ENCODE measurements at regions not wholly inside any gene's neighbourhood (a gene's known extent, or its start where the extent isn't known, plus 50 kb on each side); places are given as distances from the start of the nearest gene placed in this dataset.
"Not testable (repeated sequence)": the region's sequence is repeated elsewhere in the genome, so short reads cannot be mapped to it uniquely, and the experiment has no call there.

DNA sequence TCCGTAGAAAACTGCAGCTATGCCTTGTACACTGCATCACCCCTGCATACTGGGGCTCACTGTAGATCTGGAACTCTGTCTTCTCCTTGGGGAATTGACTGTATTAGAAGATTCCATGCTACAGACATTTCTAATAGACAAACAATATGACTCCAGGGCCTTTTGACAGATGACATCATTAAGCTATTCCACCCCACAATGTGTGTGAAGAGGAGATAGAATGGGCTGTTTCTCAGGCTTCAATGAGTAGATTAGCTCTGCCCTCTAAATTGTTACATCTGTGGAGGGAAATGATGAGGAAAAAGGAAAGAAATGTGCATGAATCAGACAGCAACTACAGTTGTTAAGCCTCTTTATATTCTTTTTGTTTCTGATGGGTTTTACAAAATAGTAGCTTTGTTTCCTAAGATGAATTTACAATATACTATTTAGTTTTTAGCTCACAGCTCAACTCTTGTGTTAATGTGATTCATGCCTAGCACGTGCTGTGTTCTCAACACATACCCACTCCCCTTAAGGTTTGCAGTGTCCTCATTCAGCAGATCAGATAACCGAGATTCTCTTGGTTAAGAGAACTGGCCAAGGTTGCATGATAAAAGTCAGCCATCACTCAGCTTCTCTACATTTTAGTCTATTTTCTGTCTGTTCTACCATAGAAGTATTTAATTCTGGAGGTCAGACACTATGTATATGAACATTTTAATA is 281.6 kb upstream of the NBPF12 start:
- H3K4me3 ChIP-seq (ENCODE audit: low read depth, low read length, poor library complexity, severe bottlenecking); H3K4me2 ChIP-seq (ENCODE audit: low read length); intact Hi-C loops (cut with micrococcal nuclease; ENCODE audit: unreplicated experiment); H4K20me1 ChIP-seq (ENCODE audit: insufficient read depth, low read length); POLR2A ChIA-PET; H3K27ac ChIP-seq (ENCODE audit: low read depth, low read length, poor library complexity, severe bottlenecking); CTCF ChIA-PET (ENCODE audit: unreplicated experiment); DNase-seq (ENCODE audit: low spot score); H3K9me2 ChIP-seq (ENCODE audit: insufficient read depth, low read length); H3K9me3 ChIP-seq (ENCODE audit: low read length); BruUV-seq (replicated peaks); H3K36me3 ChIP-seq (ENCODE audit: insufficient read depth, low read length); H2AFZ ChIP-seq (ENCODE audit: low read length); H3K4me1 ChIP-seq (ENCODE audit: insufficient read depth, low read length, poor library complexity, severe bottlenecking); H3K79me2 ChIP-seq (ENCODE audit: insufficient read depth, low read depth, low read length): not testable (repeated sequence)

DNA sequence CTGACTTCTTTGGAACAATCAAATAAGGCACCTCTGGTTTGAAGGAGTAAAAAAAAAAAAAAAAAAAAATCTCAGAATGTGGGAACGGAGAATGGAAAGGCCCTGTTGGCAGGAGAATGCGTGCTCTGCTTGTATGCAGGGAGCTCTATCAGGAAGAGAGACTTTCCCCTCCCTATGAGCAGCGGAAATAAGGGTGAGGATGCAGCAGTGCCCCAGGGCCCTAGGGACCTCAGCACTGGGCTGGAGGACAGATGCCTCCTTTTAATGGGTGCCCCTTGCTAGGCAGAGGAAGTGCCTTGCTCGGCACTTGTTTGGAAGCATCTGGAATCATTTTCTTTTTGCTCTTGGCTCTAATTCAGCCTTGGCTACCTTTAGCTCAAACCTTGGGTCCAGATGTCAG is 283.4 kb upstream of the NBPF12 start:
- CTCF ChIA-PET (ENCODE audit: unreplicated experiment); H3K4me3 ChIP-seq (ENCODE audit: low read depth, low read length, poor library complexity, severe bottlenecking); H3K4me1 ChIP-seq (ENCODE audit: insufficient read depth, low read length, poor library complexity, severe bottlenecking); H3K4me2 ChIP-seq (ENCODE audit: low read length); H4K20me1 ChIP-seq (ENCODE audit: insufficient read depth, low read length); intact Hi-C loops (cut with micrococcal nuclease; ENCODE audit: unreplicated experiment); H2AFZ ChIP-seq (ENCODE audit: low read length); H3K79me2 ChIP-seq (ENCODE audit: insufficient read depth, low read depth, low read length); H3K27ac ChIP-seq (ENCODE audit: low read depth, low read length, poor library complexity, severe bottlenecking); H3K36me3 ChIP-seq (ENCODE audit: insufficient read depth, low read length); BruUV-seq (replicated peaks); H3K9me3 ChIP-seq (ENCODE audit: low read length); H3K9me2 ChIP-seq (ENCODE audit: insufficient read depth, low read length); POLR2A ChIA-PET; DNase-seq (ENCODE audit: low spot score): not testable (repeated sequence)

DNA sequence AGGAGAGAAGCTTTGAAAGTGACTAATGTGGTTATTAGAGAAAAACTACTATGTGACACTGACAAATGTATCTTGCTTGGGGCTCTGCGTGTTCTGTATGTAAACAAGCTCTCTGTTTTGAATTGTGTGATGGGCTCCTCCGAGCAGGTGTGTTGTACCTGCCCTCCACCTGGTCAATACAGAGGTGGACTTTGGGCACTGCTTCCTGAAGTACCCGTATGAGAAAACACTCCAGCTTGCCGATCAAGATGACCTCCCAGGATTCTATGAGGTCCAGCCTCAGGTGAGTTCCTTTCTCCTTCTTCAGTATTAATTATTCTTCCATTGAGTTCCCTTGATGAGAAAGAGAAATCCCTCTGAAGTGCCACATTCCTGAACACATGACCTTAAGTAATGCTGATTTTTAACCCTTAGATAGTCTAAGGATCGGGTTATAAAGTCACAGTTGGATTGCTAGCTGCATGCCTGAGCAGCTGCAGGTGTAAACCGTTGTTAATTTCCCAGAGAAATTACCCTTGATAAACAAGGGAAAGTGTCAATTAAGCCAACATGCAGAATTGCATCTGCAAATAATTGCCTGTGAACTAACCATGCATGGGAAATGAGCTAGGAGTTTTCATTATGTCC is 292.0 kb upstream of the NBPF12 start:
- H3K9me3 ChIP-seq (ENCODE audit: low read length); CTCF ChIA-PET (ENCODE audit: unreplicated experiment); DNase-seq (ENCODE audit: low spot score); H3K9me2 ChIP-seq (ENCODE audit: insufficient read depth, low read length); intact Hi-C loops (cut with micrococcal nuclease; ENCODE audit: unreplicated experiment); H3K4me1 ChIP-seq (ENCODE audit: insufficient read depth, low read length, poor library complexity, severe bottlenecking); H3K27ac ChIP-seq (ENCODE audit: low read depth, low read length, poor library complexity, severe bottlenecking); H3K4me2 ChIP-seq (ENCODE audit: low read length); H3K79me2 ChIP-seq (ENCODE audit: insufficient read depth, low read depth, low read length); H3K36me3 ChIP-seq (ENCODE audit: insufficient read depth, low read length); POLR2A ChIA-PET; H3K4me3 ChIP-seq (ENCODE audit: low read depth, low read length, poor library complexity, severe bottlenecking); H4K20me1 ChIP-seq (ENCODE audit: insufficient read depth, low read length); H2AFZ ChIP-seq (ENCODE audit: low read length); BruUV-seq (replicated peaks): not testable (repeated sequence)

GRCh38 chr1:146641534-146641933 is 296.6 kb upstream of the NBPF12 start:
- H3K4me1 ChIP-seq (ENCODE audit: insufficient read depth, low read length, poor library complexity, severe bottlenecking); H3K4me3 ChIP-seq (ENCODE audit: low read depth, low read length, poor library complexity, severe bottlenecking); H2AFZ ChIP-seq (ENCODE audit: low read length); H3K9me3 ChIP-seq (ENCODE audit: low read length); H3K79me2 ChIP-seq (ENCODE audit: insufficient read depth, low read depth, low read length); POLR2A ChIA-PET; H4K20me1 ChIP-seq (ENCODE audit: insufficient read depth, low read length); BruUV-seq (replicated peaks); H3K9me2 ChIP-seq (ENCODE audit: insufficient read depth, low read length); H3K27ac ChIP-seq (ENCODE audit: low read depth, low read length, poor library complexity, severe bottlenecking); CTCF ChIA-PET (ENCODE audit: unreplicated experiment); H3K36me3 ChIP-seq (ENCODE audit: insufficient read depth, low read length); DNase-seq (ENCODE audit: low spot score); H3K4me2 ChIP-seq (ENCODE audit: low read length); intact Hi-C loops (cut with micrococcal nuclease; ENCODE audit: unreplicated experiment): not testable (repeated sequence)

DNA sequence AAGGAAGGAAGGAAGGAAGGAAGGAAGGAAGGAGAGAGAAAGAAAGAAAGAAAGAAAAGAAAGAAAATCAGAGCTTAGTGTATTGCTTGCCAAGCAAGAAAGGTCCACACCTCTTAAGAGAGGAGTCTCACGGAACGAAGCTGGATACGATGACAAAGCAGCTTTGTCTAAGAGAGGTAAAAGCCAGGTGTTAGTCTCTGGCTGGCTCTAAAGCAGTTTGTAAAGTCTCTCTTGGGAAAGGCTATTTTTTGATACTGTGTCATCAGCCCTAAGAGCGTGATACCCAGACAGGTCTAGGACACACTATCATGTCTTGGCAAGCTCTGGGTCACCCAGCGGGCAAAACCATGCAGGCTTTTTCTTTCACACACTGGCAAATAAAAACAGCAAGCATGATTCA is 297.5 kb upstream of the NBPF12 start:
- BruUV-seq (replicated peaks); CTCF ChIA-PET (ENCODE audit: unreplicated experiment): not testable (repeated sequence)

GRCh38 chr1:146630302-146630701 is 307.8 kb upstream of the NBPF12 start:
- POLR2A ChIA-PET; H3K27ac ChIP-seq (ENCODE audit: low read depth, low read length, poor library complexity, severe bottlenecking); DNase-seq (ENCODE audit: low spot score); CTCF ChIA-PET (ENCODE audit: unreplicated experiment); H2AFZ ChIP-seq (ENCODE audit: low read length); H3K9me2 ChIP-seq (ENCODE audit: insufficient read depth, low read length); H3K79me2 ChIP-seq (ENCODE audit: insufficient read depth, low read depth, low read length); H3K9me3 ChIP-seq (ENCODE audit: low read length); H3K4me1 ChIP-seq (ENCODE audit: insufficient read depth, low read length, poor library complexity, severe bottlenecking); intact Hi-C loops (cut with micrococcal nuclease; ENCODE audit: unreplicated experiment); H3K36me3 ChIP-seq (ENCODE audit: insufficient read depth, low read length); H4K20me1 ChIP-seq (ENCODE audit: insufficient read depth, low read length); BruUV-seq (replicated peaks); H3K4me2 ChIP-seq (ENCODE audit: low read length); H3K4me3 ChIP-seq (ENCODE audit: low read depth, low read length, poor library complexity, severe bottlenecking): not testable (repeated sequence)

More for the DNA sequence above, 297.5 kb upstream of the NBPF12 start:
- H3K9me2 ChIP-seq (ENCODE audit: insufficient read depth, low read length); DNase-seq (ENCODE audit: low spot score); H4K20me1 ChIP-seq (ENCODE audit: insufficient read depth, low read length); POLR2A ChIA-PET; H3K27ac ChIP-seq (ENCODE audit: low read depth, low read length, poor library complexity, severe bottlenecking); intact Hi-C loops (cut with micrococcal nuclease; ENCODE audit: unreplicated experiment); H2AFZ ChIP-seq (ENCODE audit: low read length); H3K4me2 ChIP-seq (ENCODE audit: low read length); H3K79me2 ChIP-seq (ENCODE audit: insufficient read depth, low read depth, low read length); H3K36me3 ChIP-seq (ENCODE audit: insufficient read depth, low read length); H3K4me1 ChIP-seq (ENCODE audit: insufficient read depth, low read length, poor library complexity, severe bottlenecking); H3K4me3 ChIP-seq (ENCODE audit: low read depth, low read length, poor library complexity, severe bottlenecking); H3K9me3 ChIP-seq (ENCODE audit: low read length): not testable (repeated sequence)
